ENCODE measurements at regions not wholly inside any gene's neighbourhood (a gene's known extent, or its start where the extent isn't known, plus 50 kb on each side); places are given as distances from the start of the nearest gene placed in this dataset.
"Not testable (repeated sequence)": the region's sequence is repeated elsewhere in the genome, so short reads cannot be mapped to it uniquely, and the experiment has no call there.

- no peaks in the 10 kb centered on the region for H3K9me3 Mint-ChIP-seq (ENCODE audit: insufficient read depth)
- no peak overlapping the region for H3K4me3 Mint-ChIP-seq
- POLR2A ChIA-PET, result no interaction called here
- no peaks in the 10 kb centered on the region for H3K36me3 Mint-ChIP-seq (ENCODE audit: low read depth)
- H3K27ac Mint-ChIP-seq, result no peak overlapping the region
- no peaks in the 10 kb centered on the region for H3K4me1 Mint-ChIP-seq (ENCODE audit: low read depth)
- peaks cover 14% of the 10 kb centered on the region for H3K27me3 Mint-ChIP-seq (ENCODE audit: low read depth)
- CTCF ChIA-PET, result no interaction called here
- DNase-seq, result no peak
- ATAC-seq, result no peak
These were observed 148.7 kb upstream of the ATP2B2 start for GRCh38 chr3:10653866-10654611.

GRCh38 chr3:10655105-10655504 is 149.7 kb upstream of the ATP2B2 start:
- peaks cover 18% of the 10 kb centered on the region for H3K27me3 Mint-ChIP-seq (ENCODE audit: low read depth)
- H3K9me3 Mint-ChIP-seq (ENCODE audit: insufficient read depth), result no peaks in the 10 kb centered on the region
- DNase-seq (no peak), ATAC-seq (no peak)
- ChIA-PET POLR2A (no interaction called here), CTCF (no interaction called here)
- no peak overlapping the region for H3K4me3 Mint-ChIP-seq
- no peaks in the 10 kb centered on the region for H3K4me1 Mint-ChIP-seq (ENCODE audit: low read depth)
- H3K36me3 Mint-ChIP-seq (ENCODE audit: low read depth), result no peaks in the 10 kb centered on the region
- no peak overlapping the region for H3K27ac Mint-ChIP-seq

GRCh38 chr3:10657339-10657738 is 152.0 kb upstream of the ATP2B2 start:
- POLR2A ChIA-PET; ATAC-seq; DNase-seq; H3K9me3 Mint-ChIP-seq (ENCODE audit: insufficient read depth); H3K36me3 Mint-ChIP-seq (ENCODE audit: low read depth); H3K4me1 Mint-ChIP-seq (ENCODE audit: low read depth); H3K4me3 Mint-ChIP-seq; CTCF ChIA-PET; H3K27ac Mint-ChIP-seq: not testable (repeated sequence)
- H3K27me3 Mint-ChIP-seq (ENCODE audit: low read depth), result peaks cover 21% of the 10 kb centered on the region

- POLR2A ChIA-PET, result no interaction called here
- H3K9me3 Mint-ChIP-seq (ENCODE audit: insufficient read depth), result no peaks in the 10 kb centered on the region
- H3K4me3 Mint-ChIP-seq, result no peak overlapping the region
- DNase-seq, result no peak
- no peak overlapping the region for H3K27ac Mint-ChIP-seq
- CTCF ChIA-PET, result no interaction called here
- no peaks in the 10 kb centered on the region for H3K36me3 Mint-ChIP-seq (ENCODE audit: low read depth)
- no peak for ATAC-seq
- peaks cover 8% of the 10 kb centered on the region for H3K4me1 Mint-ChIP-seq (ENCODE audit: low read depth)
- peaks cover 18% of the 10 kb centered on the region for H3K27me3 Mint-ChIP-seq (ENCODE audit: low read depth)
These were observed 150.4 kb upstream of the SLC6A11 start for GRCh38 chr3:10665592-10665991.

- no peaks in the 10 kb centered on the region for H3K36me3 Mint-ChIP-seq (ENCODE audit: low read depth)
- peak; percentile 39 for ATAC-seq
- peaks cover 8% of the 10 kb centered on the region for H3K4me1 Mint-ChIP-seq (ENCODE audit: low read depth)
- peak; percentile 34 for DNase-seq
- H3K9me3 Mint-ChIP-seq (ENCODE audit: insufficient read depth), result no peaks in the 10 kb centered on the region
- peaks cover 15% of the 10 kb centered on the region for H3K27me3 Mint-ChIP-seq (ENCODE audit: low read depth)
- CTCF ChIA-PET, result no interaction called here
- H3K4me3 Mint-ChIP-seq, result no peak overlapping the region
- POLR2A ChIA-PET, result no interaction called here
- H3K27ac Mint-ChIP-seq, result no peak overlapping the region
These were observed 149.4 kb upstream of the SLC6A11 start for GRCh38 chr3:10666621-10667020.

- ATAC-seq, result no peak
- Mint-ChIP-seq H3K36me3 (ENCODE audit: low read depth) (no peaks in the 10 kb centered on the region), H3K27ac (no peak overlapping the region), H3K27me3 (ENCODE audit: low read depth) (peaks cover 15% of the 10 kb centered on the region), H3K4me1 (ENCODE audit: low read depth) (peaks cover 8% of the 10 kb centered on the region), H3K4me3 (no peak overlapping the region), H3K9me3 (ENCODE audit: insufficient read depth) (no peaks in the 10 kb centered on the region)
- POLR2A ChIA-PET, result no interaction called here
- DNase-seq, result no peak
- CTCF ChIA-PET, result no interaction called here
These were observed 148.8 kb upstream of the SLC6A11 start for GRCh38 chr3:10667269-10667668.

- Mint-ChIP-seq H3K9me3 (ENCODE audit: insufficient read depth) (no peaks in the 10 kb centered on the region), H3K4me3 (no peak overlapping the region), H3K27ac (no peak overlapping the region), H3K36me3 (ENCODE audit: low read depth) (no peaks in the 10 kb centered on the region), H3K27me3 (ENCODE audit: low read depth) (peaks cover 15% of the 10 kb centered on the region), H3K4me1 (ENCODE audit: low read depth) (peaks cover 8% of the 10 kb centered on the region)
- CTCF ChIA-PET, result no interaction called here
- POLR2A ChIA-PET, result no interaction called here
- DNase-seq (no peak), ATAC-seq (no peak)
These were observed 148.0 kb upstream of the SLC6A11 start for GRCh38 chr3:10667901-10668476.

GRCh38 chr3:10669490-10670048 is 146.5 kb upstream of the SLC6A11 start:
- H3K36me3 Mint-ChIP-seq (ENCODE audit: low read depth), result no peaks in the 10 kb centered on the region
- peaks cover 13% of the 10 kb centered on the region for H3K27me3 Mint-ChIP-seq (ENCODE audit: low read depth)
- POLR2A ChIA-PET, result no interaction called here
- H3K9me3 Mint-ChIP-seq (ENCODE audit: insufficient read depth), result no peaks in the 10 kb centered on the region
- no peak for DNase-seq
- no peak overlapping the region for H3K27ac Mint-ChIP-seq
- CTCF ChIA-PET, result interaction anchor here (0.5 kb wide), 1 partner anchor 1096 kb away, joined by 3 read pairs; no protein-coding TSS in a partner anchor
- no peak overlapping the region for H3K4me3 Mint-ChIP-seq
- no peak for ATAC-seq
- peaks cover 8% of the 10 kb centered on the region for H3K4me1 Mint-ChIP-seq (ENCODE audit: low read depth)

GRCh38 chr3:10672422-10672821 is 143.6 kb upstream of the SLC6A11 start:
- Mint-ChIP-seq H3K4me3 (no peak overlapping the region), H3K36me3 (ENCODE audit: low read depth) (no peaks in the 10 kb centered on the region), H3K9me3 (ENCODE audit: insufficient read depth) (no peaks in the 10 kb centered on the region), H3K27ac (no peak overlapping the region), H3K27me3 (ENCODE audit: low read depth) (peaks cover 14% of the 10 kb centered on the region), H3K4me1 (ENCODE audit: low read depth) (no peaks in the 10 kb centered on the region)
- no peak for ATAC-seq
- DNase-seq, result no peak
- CTCF ChIA-PET, result no interaction called here
- POLR2A ChIA-PET, result no interaction called here

GRCh38 chr3:10674578-10674977 is 141.4 kb upstream of the SLC6A11 start:
- Mint-ChIP-seq H3K27me3 (ENCODE audit: low read depth) (peaks cover 14% of the 10 kb centered on the region), H3K27ac (no peak overlapping the region), H3K4me3 (no peak overlapping the region), H3K36me3 (ENCODE audit: low read depth) (no peaks in the 10 kb centered on the region), H3K4me1 (ENCODE audit: low read depth) (no peaks in the 10 kb centered on the region), H3K9me3 (ENCODE audit: insufficient read depth) (no peaks in the 10 kb centered on the region)
- ChIA-PET CTCF (interaction anchor here (0.6 kb wide), 1 partner anchor 162 kb away, joined by 3 read pairs; no protein-coding TSS in a partner anchor), POLR2A (no interaction called here)
- DNase-seq (no peak), ATAC-seq (no peak)

GRCh38 chr3:10676905-10677304 is 139.1 kb upstream of the SLC6A11 start:
- ChIA-PET CTCF (no interaction called here), POLR2A (no interaction called here)
- Mint-ChIP-seq H3K27me3 (ENCODE audit: low read depth) (peaks cover 14% of the 10 kb centered on the region), H3K36me3 (ENCODE audit: low read depth) (no peaks in the 10 kb centered on the region), H3K4me3 (no peak overlapping the region), H3K4me1 (ENCODE audit: low read depth) (no peaks in the 10 kb centered on the region), H3K9me3 (ENCODE audit: insufficient read depth) (no peaks in the 10 kb centered on the region), H3K27ac (no peak overlapping the region)
- DNase-seq, result no peak
- ATAC-seq, result no peak

- ATAC-seq (no peak), DNase-seq (no peak)
- Mint-ChIP-seq H3K36me3 (ENCODE audit: low read depth) (no peaks in the 10 kb centered on the region), H3K27me3 (ENCODE audit: low read depth) (peaks cover 15% of the 10 kb centered on the region), H3K4me1 (ENCODE audit: low read depth) (no peaks in the 10 kb centered on the region), H3K4me3 (no peak overlapping the region), H3K9me3 (ENCODE audit: insufficient read depth) (no peaks in the 10 kb centered on the region), H3K27ac (no peak overlapping the region)
- ChIA-PET CTCF (no interaction called here), POLR2A (interaction anchor here (0.6 kb wide), 1 partner anchor 1274 kb away, joined by 3 read pairs; no protein-coding TSS in a partner anchor)
These were observed 137.1 kb upstream of the SLC6A11 start for GRCh38 chr3:10678796-10679376.

Measured in activated CD8-positive, alpha-beta T cell treated with anti-CD3 and anti-CD28 coated beads, Interleukin-2, amount 10 ng/mL, durations not matched to agents 7 days and 5 days (primary cell).